Forelimb muscle (tissue), 1 donor: ENCODE measurements at regions not wholly inside any gene's neighbourhood (a gene's known extent, or its start where the extent isn't known, plus 50 kb on each side); places are given as distances from the start of the nearest gene placed in this dataset.

Source experiments
- DNase-seq: peaks from one replicate; pipeline ENCODE4 v3.0.0-alpha.2; 2013; ENCODE audit warnings: low read depth

DNA sequence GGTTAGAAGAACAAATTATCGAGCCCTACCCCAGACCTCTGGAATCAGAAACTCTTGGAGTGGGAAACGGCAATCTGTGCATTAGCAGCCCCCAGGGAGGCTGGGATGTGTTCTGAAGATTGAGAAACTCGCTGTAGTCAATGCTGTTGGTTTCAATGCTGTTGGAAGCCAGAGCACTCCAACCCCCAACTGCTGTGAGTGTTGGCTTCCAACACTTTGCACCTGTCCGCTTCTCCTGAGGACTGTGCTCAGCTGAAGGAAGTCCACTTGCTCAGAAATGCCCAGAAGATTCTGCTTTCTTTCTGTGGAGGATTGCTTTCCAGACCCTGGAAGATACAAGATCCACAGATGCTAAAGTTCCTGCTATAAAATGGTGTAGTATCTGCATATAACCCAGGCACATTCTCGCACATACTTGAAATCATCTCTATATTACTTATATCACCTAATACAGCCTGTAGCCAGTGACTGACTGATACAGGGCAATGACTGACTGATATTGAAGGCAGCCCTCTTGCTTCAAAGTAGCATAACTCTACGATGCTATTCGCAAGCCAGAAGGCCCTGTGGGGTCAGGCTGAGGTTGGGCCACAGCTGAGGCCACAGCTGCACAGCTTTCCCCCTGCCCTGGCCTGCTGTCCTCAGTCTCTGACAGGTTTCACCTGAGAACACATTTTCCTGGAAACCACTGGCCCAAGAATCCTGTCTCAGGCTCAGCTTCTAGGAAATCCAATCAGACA is 757.7 kb upstream of the ID2 start:
- DNase-seq: no peak

DNA sequence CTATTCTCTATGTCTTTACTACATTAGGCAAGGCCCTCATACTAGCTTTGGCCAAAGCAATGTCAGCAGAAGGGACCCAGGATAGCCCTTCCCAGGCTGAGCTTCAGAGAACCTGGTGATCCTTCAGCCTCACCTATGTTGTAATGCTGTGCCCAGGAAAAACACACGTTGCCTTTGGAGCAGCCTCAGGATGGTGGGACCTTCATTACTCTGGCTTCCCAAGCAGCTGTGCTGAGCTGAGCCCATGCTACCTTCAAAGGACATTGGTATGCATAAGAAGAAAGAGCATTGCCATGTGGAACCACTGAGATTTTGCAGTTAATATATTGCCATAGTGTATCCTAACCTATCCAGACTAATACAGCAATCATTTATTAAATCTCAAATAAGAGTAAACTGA is 756.4 kb upstream of the ID2 start:
- no peak for DNase-seq

DNA sequence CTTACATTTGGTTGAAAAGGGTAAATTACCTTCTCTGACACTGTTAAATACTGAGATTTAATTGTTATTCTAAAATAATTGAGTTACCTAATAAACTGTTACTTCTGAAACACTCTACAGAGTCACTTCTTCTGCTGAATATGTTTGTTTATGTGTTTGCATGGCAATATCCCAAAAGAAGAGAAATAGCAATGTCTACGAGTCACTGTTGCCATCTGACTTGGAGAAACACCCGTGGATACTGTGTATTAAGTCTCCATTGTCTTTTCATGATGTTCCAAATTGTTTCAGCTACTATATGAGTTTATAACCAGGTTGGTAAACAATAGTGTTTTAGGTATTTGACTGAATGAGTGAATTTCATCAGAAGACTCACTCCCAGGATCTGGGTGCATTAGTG is 754.2 kb upstream of the ID2 start:
- DNase-seq: no peak

DNA sequence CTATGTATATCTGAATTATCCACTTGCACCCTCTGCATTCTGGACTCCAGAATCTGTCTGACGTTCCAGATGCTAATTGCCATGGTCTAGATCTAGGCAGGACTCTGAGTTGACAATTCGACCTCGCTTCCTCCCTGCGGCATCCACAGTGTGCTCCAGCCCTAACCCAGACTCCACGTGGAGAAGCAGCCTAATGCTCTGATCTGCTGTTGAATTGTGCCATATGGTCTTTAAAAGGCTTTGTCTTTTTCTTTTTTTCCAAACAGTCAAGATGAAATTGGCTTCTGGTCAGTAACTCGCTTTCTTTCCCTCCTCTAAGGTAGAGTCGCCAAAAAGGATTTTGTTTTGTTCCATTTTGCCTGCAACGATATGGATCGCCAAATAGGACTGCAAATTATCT is 752.6 kb upstream of the ID2 start:
- DNase-seq: no peak

DNA sequence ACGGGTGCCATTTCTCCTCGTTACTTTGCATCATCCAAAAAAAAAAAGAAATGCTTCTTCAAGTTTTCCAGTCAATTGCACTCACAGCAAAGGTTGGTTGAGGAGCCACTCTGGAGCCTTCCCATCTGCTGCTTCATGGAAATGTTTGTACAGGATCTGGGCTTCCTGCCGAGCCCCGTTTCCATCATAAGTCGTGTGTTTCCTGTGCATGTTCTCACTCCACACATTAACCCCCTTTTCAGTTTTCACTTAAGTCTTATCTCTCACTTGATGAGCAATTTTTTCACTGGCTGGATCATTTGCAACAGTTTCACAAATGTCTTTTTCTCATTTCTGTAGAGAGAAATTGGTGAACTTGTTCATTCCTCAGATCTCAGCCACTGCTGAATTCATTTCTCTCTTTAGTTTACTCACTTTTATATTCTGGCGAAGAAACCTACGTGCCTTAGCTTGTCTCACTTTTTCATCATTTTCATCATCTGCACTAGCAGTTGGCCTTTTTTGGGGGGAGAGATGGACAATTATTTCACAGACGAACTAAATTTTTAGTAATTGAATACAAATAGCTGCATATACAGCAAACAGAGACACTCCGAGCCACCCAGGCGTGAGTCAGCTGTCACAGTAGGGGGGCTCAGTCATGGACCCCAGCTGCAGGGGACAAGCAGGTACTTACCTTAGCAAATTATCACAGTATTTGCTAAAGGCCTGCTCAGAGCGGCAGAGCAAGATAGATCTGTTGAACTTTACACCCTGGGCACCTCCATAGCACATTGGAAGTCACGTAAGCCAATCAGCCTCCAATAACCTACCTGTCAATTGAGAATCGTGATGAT is 750.8 kb upstream of the ID2 start:
- DNase-seq: no peak

DNA sequence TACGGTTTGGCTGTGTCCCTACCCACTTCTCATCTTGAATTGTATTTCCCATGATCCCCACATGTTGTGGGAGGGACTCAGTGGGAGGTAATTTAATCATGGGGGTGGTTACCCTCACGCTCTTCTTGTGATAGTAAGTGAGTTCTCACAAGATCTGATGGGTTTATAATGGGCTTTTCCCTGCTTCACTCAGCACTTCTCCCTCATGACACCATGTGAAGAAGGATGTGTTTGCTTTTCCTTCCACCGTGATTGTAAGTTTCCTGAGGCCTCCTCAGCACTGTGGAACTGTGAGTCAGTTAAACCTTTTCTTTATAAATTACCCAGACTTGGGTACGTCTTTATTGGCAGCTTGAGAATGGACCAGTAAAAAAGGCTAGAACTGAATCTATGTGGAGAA is 750.0 kb upstream of the ID2 start:
- DNase-seq: no peak

DNA sequence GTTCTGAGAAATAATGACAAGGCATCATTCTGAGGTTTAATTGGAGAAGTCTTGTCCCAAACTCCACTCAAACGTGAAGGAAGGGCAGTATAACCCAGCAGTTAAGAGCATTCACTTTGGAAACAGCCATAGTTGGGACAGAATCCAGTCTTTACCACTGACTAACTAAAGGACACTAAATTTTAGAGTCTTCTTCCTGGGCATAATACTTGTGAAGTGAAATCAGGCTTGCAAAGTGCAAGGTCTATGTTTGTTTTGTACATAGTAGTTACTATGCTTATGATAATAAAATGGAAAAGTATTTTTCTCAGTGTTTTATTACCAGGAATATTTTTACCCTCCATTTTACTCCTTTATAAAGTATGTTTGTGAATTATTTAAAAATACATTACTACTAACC is 748.2 kb upstream of the ID2 start:
- DNase-seq: no peak

DNA sequence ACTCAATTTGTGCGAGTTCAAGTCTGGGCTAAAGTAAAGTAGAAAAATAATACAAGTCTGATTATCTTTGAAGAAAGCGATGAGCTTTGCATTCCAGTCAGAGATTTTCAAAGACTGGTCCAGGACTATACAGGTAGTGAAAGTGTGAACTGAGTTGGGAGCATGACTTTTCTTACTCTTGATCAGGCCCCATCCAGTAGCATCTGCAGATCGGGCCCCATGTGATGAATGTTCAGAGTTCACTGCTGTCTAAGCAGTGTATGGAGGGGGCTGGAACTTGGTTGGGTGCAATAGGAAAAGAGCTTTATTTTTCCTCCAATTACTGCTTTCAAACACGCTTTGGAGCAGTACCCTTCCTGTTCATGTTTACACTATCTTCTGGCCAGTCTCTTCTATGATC is 747.4 kb upstream of the ID2 start:
- no peak for DNase-seq

DNA sequence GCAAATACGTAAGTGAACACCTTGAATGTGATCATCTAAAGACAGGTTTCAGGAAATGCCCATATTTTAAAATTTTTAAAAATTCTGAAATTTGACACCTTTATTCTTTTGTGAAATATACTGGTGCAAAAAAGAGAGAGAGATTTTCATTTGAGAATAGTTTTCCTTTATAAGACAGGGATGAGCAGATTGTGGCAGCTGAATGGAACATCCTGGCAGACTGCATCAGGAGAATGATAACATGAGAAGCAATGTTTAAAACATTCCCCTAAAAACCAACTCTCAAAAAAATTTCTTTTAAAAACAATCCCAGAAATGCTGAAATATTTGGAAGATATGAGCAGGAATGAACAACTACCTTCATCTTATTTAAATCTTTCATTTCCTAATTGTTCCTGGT is 744.8 kb upstream of the ID2 start:
- no peak for DNase-seq

DNA sequence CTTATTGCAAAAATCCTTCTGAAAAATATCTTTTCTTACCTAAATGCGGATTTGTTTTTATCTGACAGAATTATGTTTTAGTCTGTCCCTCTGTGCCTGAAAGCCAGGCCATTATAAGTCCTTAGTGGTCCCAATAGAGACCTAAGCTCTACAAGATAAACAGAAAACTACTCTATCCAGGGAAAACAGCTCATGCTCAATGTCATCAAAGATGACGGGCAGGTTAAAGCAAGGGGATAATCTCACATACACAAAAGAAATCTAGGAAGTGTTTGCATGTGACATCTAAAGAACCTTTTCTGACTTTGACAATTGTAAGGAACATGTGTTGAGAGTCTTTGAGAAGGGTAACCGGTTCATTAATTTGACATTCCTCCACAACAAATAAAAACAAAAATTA is 741.1 kb upstream of the ID2 start:
- no peak for DNase-seq

DNA sequence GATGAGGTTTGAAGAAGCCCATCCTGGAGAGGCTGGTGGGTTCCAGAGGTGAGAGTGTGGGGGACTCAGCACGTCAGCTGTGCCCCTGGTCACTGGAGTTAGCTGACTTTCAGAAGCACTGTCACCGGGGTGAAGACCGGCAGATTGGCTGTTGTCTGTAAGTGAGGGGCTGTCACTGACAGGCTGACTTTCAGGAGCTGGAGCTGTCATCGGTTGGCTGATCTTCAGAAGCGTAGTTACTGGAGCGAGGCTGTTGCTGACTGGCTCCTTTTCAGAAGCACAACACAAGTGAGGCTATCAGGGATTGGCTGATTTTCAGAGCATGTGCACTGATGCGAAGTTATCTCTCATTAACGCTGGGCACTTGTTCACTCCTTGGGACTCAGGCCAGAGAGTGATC is 738.4 kb upstream of the ID2 start:
- no peak for DNase-seq

DNA sequence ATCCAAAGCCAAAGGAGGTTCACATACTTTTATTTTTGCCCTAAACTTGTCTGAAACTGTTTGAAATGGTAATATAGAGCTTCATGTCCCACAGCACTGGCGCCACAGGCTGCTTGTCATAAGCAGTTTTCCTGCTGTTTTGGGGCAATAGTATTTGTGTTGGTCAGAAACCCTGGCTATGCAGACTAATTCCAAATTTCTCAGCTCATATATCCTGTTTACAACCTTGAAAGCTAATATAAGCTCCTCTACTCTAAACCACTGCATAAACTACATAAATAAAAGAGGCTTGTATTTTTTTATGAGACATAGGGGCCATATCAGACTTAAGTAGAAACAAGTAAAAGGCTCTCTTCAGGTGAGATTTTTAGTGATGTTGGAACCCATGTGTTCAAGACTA is 736.8 kb upstream of the ID2 start:
- DNase-seq: no peak

DNA sequence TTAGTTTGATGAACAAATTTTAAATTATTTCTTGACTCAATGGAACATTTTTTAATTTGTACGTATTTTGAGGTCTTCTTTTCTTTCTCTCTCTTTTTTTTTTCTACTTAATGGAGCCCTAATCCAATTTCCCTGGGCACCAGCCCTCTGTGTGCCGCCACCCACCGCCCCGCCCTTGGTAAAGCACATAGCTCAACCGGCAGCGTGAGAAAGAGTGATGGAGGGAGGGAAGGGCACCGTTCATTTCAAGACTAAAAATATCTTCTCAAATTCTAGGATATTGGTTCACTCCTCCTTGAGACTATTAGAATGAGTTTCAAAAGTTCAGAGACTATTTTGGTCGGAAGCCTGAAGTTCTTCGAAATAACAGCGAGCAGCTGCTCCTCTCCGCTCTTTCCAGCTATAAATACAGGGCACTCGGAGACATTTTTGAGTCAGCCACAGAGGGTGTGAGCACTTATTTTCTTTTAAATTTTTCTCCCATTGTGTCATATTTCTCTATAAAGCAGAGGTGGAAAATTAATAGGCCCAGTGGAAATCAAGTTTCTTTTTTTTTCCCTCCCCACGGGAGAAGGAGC is 731.7 kb upstream of the ID2 start:
- DNase-seq: no peak

DNA sequence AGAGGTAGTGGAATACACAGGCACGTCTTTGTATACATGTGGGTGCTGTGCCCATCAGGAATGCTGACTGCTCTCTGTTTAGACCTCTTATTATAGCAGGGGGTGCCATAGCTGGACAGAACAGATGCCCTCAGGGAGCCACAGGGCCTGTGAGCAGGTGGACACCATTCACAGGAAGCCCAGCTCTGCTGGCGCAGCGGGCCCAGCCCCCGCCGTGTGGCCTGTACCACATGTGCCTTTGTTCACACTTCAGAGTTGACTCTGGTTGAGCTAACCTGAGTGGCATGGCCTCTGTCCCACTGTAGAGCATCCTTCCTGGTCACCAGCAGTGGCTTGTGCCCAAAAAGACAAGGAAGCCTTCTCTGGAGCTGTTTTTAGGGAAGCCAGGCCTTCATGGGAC is 730.9 kb upstream of the ID2 start:
- DNase-seq: no peak

DNA sequence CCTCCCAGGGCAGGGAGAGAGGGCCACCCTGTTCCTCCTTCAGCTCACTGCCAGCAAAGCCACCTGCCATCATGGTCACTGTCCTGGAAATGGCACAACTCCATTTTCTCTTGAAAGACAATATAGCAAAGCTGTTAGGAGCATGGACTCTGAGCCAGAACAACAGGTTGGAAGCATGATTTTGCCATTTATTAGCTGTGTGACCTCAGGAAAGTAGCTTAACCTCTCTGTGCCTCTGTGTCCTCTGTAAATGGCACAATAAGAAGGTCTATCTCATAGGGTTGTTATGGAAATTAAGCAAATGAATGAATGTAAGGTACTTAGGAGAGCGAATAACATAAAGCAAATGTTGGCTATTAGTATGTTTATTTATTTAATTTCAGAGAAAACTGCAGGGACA is 730.4 kb upstream of the ID2 start:
- no peak for DNase-seq

DNA sequence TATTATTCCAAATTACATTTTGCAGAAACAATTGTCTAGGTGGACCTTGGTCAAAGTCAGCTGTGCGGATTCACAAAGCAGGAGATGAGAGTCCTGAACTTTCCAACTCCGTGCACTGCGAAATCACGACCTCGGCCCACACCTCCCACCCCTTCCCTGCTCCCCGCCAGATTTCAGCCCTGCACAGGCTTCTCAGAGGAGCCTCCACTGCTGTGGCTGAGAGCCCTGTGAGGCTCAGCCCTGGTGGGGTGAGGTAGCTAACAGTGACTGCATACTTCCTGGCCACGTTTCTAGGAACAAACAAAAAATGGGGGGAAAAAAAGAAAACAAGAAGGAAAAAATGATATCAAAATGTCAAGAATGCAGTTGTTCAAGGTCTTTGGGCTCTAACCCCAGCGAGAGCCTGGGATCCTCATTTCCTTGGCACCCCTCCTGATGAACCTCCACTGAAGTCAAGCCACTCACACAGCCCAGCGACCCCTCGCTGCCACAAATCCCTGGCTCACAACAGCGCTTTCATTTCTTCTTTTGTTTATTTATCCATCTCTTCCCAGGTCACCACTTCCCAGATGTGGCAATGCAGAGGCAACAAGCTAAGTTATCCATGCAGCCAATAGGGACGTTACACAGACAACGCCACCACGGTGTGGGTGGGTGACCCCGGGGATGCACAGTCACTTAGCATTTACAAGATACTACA is 729.7 kb upstream of the ID2 start:
- DNase-seq: no peak

DNA sequence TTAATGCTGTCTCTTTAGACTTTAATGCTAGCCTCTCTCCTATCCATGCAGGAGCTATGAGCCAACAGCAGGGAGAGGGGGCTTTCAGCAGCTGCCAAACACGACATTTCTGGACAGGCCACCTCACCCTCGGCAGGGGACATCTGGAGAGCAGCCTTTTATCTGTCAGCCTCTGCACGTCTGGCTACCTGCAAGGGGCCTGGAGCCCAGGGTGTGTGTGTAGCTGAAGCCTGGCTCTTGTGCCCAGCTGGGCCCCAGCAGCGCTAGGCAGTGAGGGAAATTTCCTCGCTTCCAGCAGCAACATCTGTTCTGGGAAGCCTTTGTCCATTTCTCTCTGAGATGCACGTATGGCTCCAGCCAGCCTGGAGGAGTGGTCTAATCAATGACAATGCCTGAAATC is 728.7 kb upstream of the ID2 start:
- no peak for DNase-seq

DNA sequence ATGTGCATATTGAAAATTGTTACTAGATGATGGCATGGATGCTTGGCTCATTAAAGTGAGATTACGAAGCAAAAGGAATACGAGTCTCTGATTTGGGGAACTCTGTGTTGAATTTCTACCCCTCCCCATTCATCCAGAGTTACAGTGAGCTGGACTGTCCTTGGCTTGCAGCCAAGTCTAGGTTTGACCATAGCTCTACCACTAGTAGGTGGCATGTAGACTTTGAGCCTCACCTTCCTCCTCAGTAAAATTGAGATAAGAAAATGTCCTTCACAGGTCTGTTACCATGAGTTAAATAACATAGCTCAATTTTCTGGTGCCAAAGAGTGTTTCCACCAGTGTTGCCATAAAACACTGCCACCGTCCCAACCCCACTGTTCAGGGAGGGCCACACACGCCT is 727.6 kb upstream of the ID2 start:
- no peak for DNase-seq

DNA sequence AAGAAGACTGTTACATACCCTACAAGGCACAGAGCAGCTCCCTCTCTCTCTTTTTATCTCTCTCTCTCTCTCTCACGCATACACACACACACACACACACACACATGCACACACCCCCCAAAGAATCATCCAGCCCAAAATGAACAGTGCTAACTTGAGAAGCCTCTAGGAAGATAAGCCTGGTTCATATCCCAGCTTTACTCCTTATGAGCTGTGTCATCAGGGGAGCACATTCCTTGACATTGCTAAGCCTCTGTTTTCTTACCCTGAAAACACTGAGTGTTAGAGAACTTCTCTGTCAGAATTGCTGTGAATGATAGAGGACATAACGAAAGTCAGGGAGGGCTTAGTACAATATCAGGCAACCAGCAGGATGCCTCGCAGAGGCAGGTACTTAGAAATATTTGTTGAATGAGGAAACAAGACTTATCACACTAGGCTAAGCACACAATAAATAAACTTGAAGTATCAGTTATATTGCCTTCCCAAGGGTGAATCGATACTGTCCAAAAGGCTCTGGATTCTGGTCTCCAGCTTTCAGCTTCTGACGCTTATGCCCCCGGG is 725.6 kb upstream of the ID2 start:
- DNase-seq: no peak

DNA sequence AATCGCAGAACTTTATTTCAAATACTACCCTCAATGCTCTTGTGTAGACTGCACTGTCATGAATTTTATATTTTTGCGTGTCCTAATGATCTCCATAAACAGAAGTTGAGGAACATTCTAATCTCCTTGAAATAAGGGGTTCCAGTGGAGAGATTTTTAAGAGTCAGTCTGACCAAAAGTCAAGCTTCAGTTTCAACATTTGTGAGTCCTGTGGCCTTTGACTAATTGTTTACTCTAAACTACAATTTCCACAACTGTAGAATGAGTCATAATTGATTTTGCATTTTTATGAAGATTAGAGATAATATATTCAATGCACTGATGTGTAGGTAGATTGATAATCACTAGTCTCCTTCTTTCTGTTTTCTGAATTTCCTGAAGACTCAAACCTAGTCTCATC is 720.3 kb upstream of the ID2 start:
- DNase-seq: no peak

DNA sequence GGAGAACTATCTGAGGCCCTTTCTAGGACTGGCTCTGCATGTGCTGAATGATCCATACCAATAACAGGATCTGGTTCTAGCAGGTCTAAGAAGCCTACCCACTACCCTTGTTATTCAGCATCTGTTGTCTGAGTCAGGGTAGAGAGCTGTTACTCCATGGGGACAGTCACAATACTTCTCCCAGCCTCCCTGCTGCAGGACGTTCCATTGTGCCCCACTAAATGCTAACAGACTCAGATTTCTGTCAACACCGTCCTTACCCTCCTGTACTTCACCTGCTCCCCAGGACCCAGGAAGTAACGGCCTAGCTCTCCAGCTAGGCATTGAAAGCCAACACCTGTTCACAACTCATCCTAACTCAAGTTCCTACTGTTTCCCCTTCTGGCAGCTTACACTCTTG is 719.7 kb upstream of the ID2 start:
- DNase-seq: no peak

DNA sequence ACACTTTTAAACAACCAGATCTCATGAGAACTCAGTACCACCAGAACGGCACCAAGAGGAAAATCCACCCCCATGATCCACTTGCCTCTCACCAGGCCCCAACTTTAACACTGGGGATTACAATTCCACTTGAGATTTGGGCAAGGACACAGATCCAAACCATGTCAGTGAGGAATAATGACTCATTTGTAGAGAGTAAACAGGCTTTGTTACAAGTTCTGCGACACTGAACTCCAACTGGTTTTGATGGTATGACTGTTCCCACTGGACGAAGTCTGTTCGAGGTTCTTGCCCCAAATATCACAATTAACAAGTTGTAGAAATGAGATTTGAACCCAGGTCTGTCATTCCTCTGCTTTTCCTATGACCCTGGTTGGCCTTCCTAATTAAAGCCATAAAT is 718.1 kb upstream of the ID2 start:
- DNase-seq: no peak
